Neuronal stem cell (in vitro differentiated cells): ENCODE measurements at regions not wholly inside any gene's neighbourhood (a gene's known extent, or its start where the extent isn't known, plus 50 kb on each side); places are given as distances from the start of the nearest gene placed in this dataset.
A peak's percentile ranks its signal among the peaks of the same experiment; 100 is the strongest.

Experiments
- DNase-seq: peaks from one replicate; pipeline ENCODE4 v3.0.0-alpha.2; 2013; ENCODE audit warnings: low spot score
- H2AFZ ChIP-seq: one replicate; pipeline ENCODE4 v1.6.1; 2013; ENCODE audit warnings: mild to moderate bottlenecking, low read length, inconsistent platforms
- H2AK5ac ChIP-seq: 2 replicates; pipeline ENCODE4 v1.6.1; 2013; ENCODE audit warnings: low read depth, mild to moderate bottlenecking, inconsistent platforms, low read length, moderate library complexity, mixed read lengths
- H2BK120ac ChIP-seq: 2 replicates; pipeline ENCODE4 v1.6.1; 2013; ENCODE audit warnings: low read depth, mild to moderate bottlenecking, inconsistent platforms, low read length, moderate library complexity, mixed read lengths
- H2BK12ac ChIP-seq: one replicate; pipeline ENCODE4 v1.6.1; 2013; ENCODE audit warnings: low read length, inconsistent platforms
- H2BK15ac ChIP-seq: 2 replicates; pipeline ENCODE4 v1.6.1; 2013; ENCODE audit warnings: mild to moderate bottlenecking, low read length, inconsistent platforms, mixed read lengths
- H2BK5ac ChIP-seq: one replicate; pipeline ENCODE4 v1.6.1; 2013; ENCODE audit warnings: inconsistent platforms, mild to moderate bottlenecking, low read length, moderate library complexity
- H3K14ac ChIP-seq: one replicate; pipeline ENCODE4 v1.6.1; 2013; ENCODE audit warnings: low read length, inconsistent platforms
- H3K18ac ChIP-seq: 2 replicates; pipeline ENCODE4 v1.6.1; 2013; ENCODE audit warnings: low read length, inconsistent platforms
- H3K23ac ChIP-seq: 2 replicates; pipeline ENCODE4 v1.6.1; 2013; ENCODE audit warnings: low read depth, mild to moderate bottlenecking, mixed read lengths, low read length, inconsistent platforms; ENCODE audit not compliant: poor library complexity
- H3K27ac ChIP-seq: replicated peaks from 3 replicates; pipeline ENCODE4 v1.5.1; 2013; ENCODE audit warnings: low read length, inconsistent platforms
- H3K27me3 ChIP-seq, 3 experiments: 2 replicates each; pipeline ENCODE4 v1.6.1; 2013; ENCODE audit warnings: low read length in 3 of 3, mild to moderate bottlenecking in 2 of 3, inconsistent platforms in 1 of 3, low read depth in 1 of 3, mixed read lengths in 1 of 3, moderate library complexity in 1 of 3; ENCODE audit not compliant: control insufficient read depth in 3 of 3, insufficient read depth in 3 of 3
- H3K36me3 ChIP-seq, 2 donors: replicated peaks in 1 of 2; 2 replicates each; pipeline ENCODE4 v1.6.1; 2013; ENCODE audit warnings: low read length in 2 of 2; ENCODE audit not compliant: control insufficient read depth in 2 of 2, insufficient read depth in 2 of 2
- H3K4ac ChIP-seq: 2 replicates; pipeline ENCODE4 v1.6.1; 2013; ENCODE audit warnings: inconsistent platforms, mild to moderate bottlenecking, low read length, moderate library complexity
- H3K4me1 ChIP-seq, 2 donors: 1 replicate in 1 of 2; 2 replicates in 1 of 2; pipeline ENCODE4 v1.6.1; 2013; ENCODE audit warnings: low read length in 2 of 2, low read depth in 1 of 2; ENCODE audit not compliant: control insufficient read depth in 2 of 2, insufficient read depth in 1 of 2
- H3K4me2 ChIP-seq: one replicate; pipeline ENCODE4 v1.6.1; 2013; ENCODE audit warnings: mild to moderate bottlenecking, low read length, inconsistent platforms; ENCODE audit not compliant: insufficient read depth, poor library complexity, severe bottlenecking
- H3K4me3 ChIP-seq, 2 donors: 2 replicates each; pipeline ENCODE4 v1.5.1; 2013; ENCODE audit warnings: low read length in 2 of 2, mild to moderate bottlenecking in 2 of 2, inconsistent platforms in 1 of 2, moderate library complexity in 1 of 2
- H3K79me1 ChIP-seq: one replicate; pipeline ENCODE4 v1.6.1; 2013; ENCODE audit warnings: low read depth, mild to moderate bottlenecking, inconsistent platforms, low read length, moderate library complexity
- H3K9ac ChIP-seq: one replicate; pipeline ENCODE4 v1.6.1; 2013; ENCODE audit warnings: mild to moderate bottlenecking, low read depth, low read length, inconsistent platforms; ENCODE audit not compliant: poor library complexity
- H3K9me3 ChIP-seq, 2 donors: replicated peaks in 1 of 2; 2 replicates each; pipeline versions ENCODE3 to v1.6.1; 2013; ENCODE audit warnings: low read length in 2 of 2, mild to moderate bottlenecking in 2 of 2, inconsistent platforms in 1 of 2, low read depth in 1 of 2, mixed read lengths in 1 of 2, moderate library complexity in 1 of 2; ENCODE audit not compliant: control insufficient read depth in 2 of 2, insufficient read depth in 1 of 2
- H4K8ac ChIP-seq: one replicate; pipeline ENCODE4 v1.6.1; 2013; ENCODE audit warnings: low read depth, mild to moderate bottlenecking, inconsistent platforms, low read length, moderate library complexity
- H4K91ac ChIP-seq: one replicate; pipeline ENCODE4 v1.6.1; 2013; ENCODE audit warnings: low read length, low read depth, mild to moderate bottlenecking, inconsistent platforms; ENCODE audit not compliant: poor library complexity
- WGBS, 2 donors: extraction: QIAGEN DNeasy Blood & Tissue Kit; methylation state at CpG; one replicate each; pipeline ENCODE4 v1.1.7; 2013; ENCODE audit warnings: missing lambda C conversion rate in 2 of 2, mixed read lengths in 1 of 2; ENCODE audit not compliant: insufficient read length in 2 of 2, insufficient replicate concordance in 1 of 2; ENCODE audit errors: extremely low coverage in 2 of 2; 5-methylcytosine and 5-hydroxymethylcytosine counted together

- Histone ChIP-seq H3K4ac (no peak overlapping the region), H3K79me1 (no peaks in the 10 kb centered on the region), H3K18ac (no peak overlapping the region), H3K4me2 (no peak overlapping the region), H2BK12ac (no peak overlapping the region), H2AFZ (no peak overlapping the region), H3K9ac (no peak overlapping the region), H3K36me3 (no peaks in the 10 kb centered on the region), H2AK5ac (no peak overlapping the region), H3K4me1 (peaks cover 0 to 16% of the 10 kb centered on the region in 2 donors), H2BK15ac (no peak overlapping the region), H4K91ac (no peak overlapping the region), H3K23ac (no peak overlapping the region), H3K4me3 (no peak overlapping the region), H3K9me3 (peaks cover 0 to 3% of the 10 kb centered on the region in 2 donors), H3K27me3 (peaks cover 0 to 26% (median 0%) of the 10 kb centered on the region in 3 experiments), H3K14ac (no peak overlapping the region), H3K27ac (no peak overlapping the region), H2BK120ac (no peak overlapping the region), H4K8ac (no peak overlapping the region), H2BK5ac (no peak overlapping the region)
- DNase-seq = no peak
- WGBS, 2 donors = no CpG with 5 or more reads among the region's 2 CpGs
These were observed 559.2 kb downstream of the PSAT1 start for GRCh38 chr9:78856144-78856543.

- no peaks in the 10 kb centered on the region for H3K79me1 ChIP-seq
- H2AFZ ChIP-seq = no peak overlapping the region
- no peak overlapping the region for H3K23ac ChIP-seq
- H4K91ac ChIP-seq = no peak overlapping the region
- no peak overlapping the region for H2BK5ac ChIP-seq
- no peak overlapping the region for H3K4me3 ChIP-seq
- no peak overlapping the region for H3K27ac ChIP-seq
- no peak overlapping the region for H4K8ac ChIP-seq
- no peak overlapping the region for H3K18ac ChIP-seq
- H2BK15ac ChIP-seq = no peak overlapping the region
- no CpG with 5 or more reads among the region's 8 CpGs for WGBS, 2 donors
- no peak for DNase-seq
- peaks cover 0 to 16% of the 10 kb centered on the region in 2 donors for H3K4me1 ChIP-seq
- H3K9me3 ChIP-seq = peaks cover 0 to 2% of the 10 kb centered on the region in 2 donors
- H3K9ac ChIP-seq = no peak overlapping the region
- no peak overlapping the region for H3K4ac ChIP-seq
- H2BK12ac ChIP-seq = no peak overlapping the region
- no peak overlapping the region for H3K4me2 ChIP-seq
- H3K27me3 ChIP-seq = peaks cover 0 to 26% (median 0%) of the 10 kb centered on the region in 3 experiments
- no peak overlapping the region for H2AK5ac ChIP-seq
- H3K36me3 ChIP-seq = no peaks in the 10 kb centered on the region
- no peak overlapping the region for H3K14ac ChIP-seq
- no peak overlapping the region for H2BK120ac ChIP-seq
These were observed 559.9 kb downstream of the PSAT1 start for GRCh38 chr9:78856781-78857180.

- Histone ChIP-seq H3K9ac (no peak overlapping the region), H3K9me3 (no peaks in the 10 kb centered on the region), H2BK15ac (no peak overlapping the region), H4K8ac (no peak overlapping the region), H3K4me2 (no peak overlapping the region), H2BK120ac (no peak overlapping the region), H3K18ac (no peak overlapping the region), H2AK5ac (no peak overlapping the region), H3K4me3 (no peak overlapping the region), H3K27ac (peak overlapping the region; percentile 17), H3K4me1 (peaks cover 0 to 16% of the 10 kb centered on the region in 2 donors), H3K23ac (no peak overlapping the region), H3K14ac (no peak overlapping the region), H3K79me1 (no peaks in the 10 kb centered on the region), H3K36me3 (no peaks in the 10 kb centered on the region), H4K91ac (no peak overlapping the region), H3K27me3 (peaks cover 0 to 26% (median 0%) of the 10 kb centered on the region in 3 experiments), H3K4ac (no peak overlapping the region), H2BK12ac (no peak overlapping the region), H2BK5ac (no peak overlapping the region), H2AFZ (no peak overlapping the region)
- peak; percentile 21 for DNase-seq
- no CpG with 5 or more reads among the region's 23 CpGs for WGBS, 2 donors
These were observed 560.7 kb downstream of the PSAT1 start for GRCh38 chr9:78857373-78858225.

- DNase-seq = no peak
- no peak overlapping the region for H3K4me3 ChIP-seq
- no peaks in the 10 kb centered on the region for H3K9me3 ChIP-seq
- H4K91ac ChIP-seq = no peak overlapping the region
- H3K4ac ChIP-seq = no peak overlapping the region
- no peaks in the 10 kb centered on the region for H3K36me3 ChIP-seq
- no peaks in the 10 kb centered on the region for H3K79me1 ChIP-seq
- H3K9ac ChIP-seq = no peak overlapping the region
- peaks cover 0 to 16% of the 10 kb centered on the region in 2 donors for H3K4me1 ChIP-seq
- H3K18ac ChIP-seq = no peak overlapping the region
- H2BK12ac ChIP-seq = no peak overlapping the region
- no peak overlapping the region for H2AFZ ChIP-seq
- WGBS, 2 donors = no CpG with 5 or more reads among the region's 1 CpG
- H3K27me3 ChIP-seq = peaks cover 0 to 26% (median 0%) of the 10 kb centered on the region in 3 experiments
- H2BK15ac ChIP-seq = no peak overlapping the region
- no peak overlapping the region for H2BK5ac ChIP-seq
- H3K14ac ChIP-seq = no peak overlapping the region
- no peak overlapping the region for H3K27ac ChIP-seq
- no peak overlapping the region for H2AK5ac ChIP-seq
- H3K23ac ChIP-seq = no peak overlapping the region
- no peak overlapping the region for H2BK120ac ChIP-seq
- no peak overlapping the region for H4K8ac ChIP-seq
- H3K4me2 ChIP-seq = no peak overlapping the region
These were observed 561.3 kb downstream of the PSAT1 start for GRCh38 chr9:78858266-78858665.
